Heart left ventricle (tissue), 16 donors: ENCODE measurements at regions not wholly inside any gene's neighbourhood (a gene's known extent, or its start where the extent isn't known, plus 50 kb on each side); places are given as distances from the start of the nearest gene placed in this dataset.

ENCODE experiments used
- ATAC-seq, 4 donors: fragments of 200-7000 bp; cut with Tn5 transposase; one replicate each; pipeline ENCODE4 v1.9.1; 2020 to 2022; ENCODE audit warnings: moderate library complexity in 4 of 4, mild to moderate bottlenecking in 3 of 4, moderate number of reproducible peaks in 1 of 4
- DNase-seq, 5 donors: peaks; one replicate each; pipeline ENCODE4 v3.0.0-alpha.2; 2020
- H3K27ac ChIP-seq, 12 donors: fragments of 200-600 bp; sonication (generic) in 4 of 12; one replicate each; pipeline versions ENCODE4 v1.5.0 to v1.8.0; 2016 to 2022; ENCODE audit warnings: mild to moderate bottlenecking in 2 of 12
- H3K27me3 ChIP-seq, 9 donors: fragments of 200-600 bp; sonication (generic) in 2 of 9; one replicate each; pipeline versions ENCODE4 v1.5.1 to v1.8.0; 2016 to 2022; ENCODE audit warnings: mild to moderate bottlenecking in 3 of 9
- H3K36me3 ChIP-seq, 9 donors: fragments of 200-600 bp; sonication (generic) in 2 of 9; one replicate each; pipeline versions ENCODE4 v1.5.0 to v1.8.0; 2018 to 2022; ENCODE audit warnings: mild to moderate bottlenecking in 2 of 9
- H3K4me1 ChIP-seq, 12 donors: fragments of 200-600 bp; sonication (generic) in 4 of 12; one replicate each; pipeline versions ENCODE4 v1.5.0 to v1.8.0; 2016 to 2022; ENCODE audit warnings: mild to moderate bottlenecking in 3 of 12
- H3K4me3 ChIP-seq, 12 donors: fragments of 200-600 bp; sonication (generic) in 4 of 12; one replicate each; pipeline versions ENCODE4 v1.5.0 to v1.8.0; 2017 to 2022; ENCODE audit warnings: mild to moderate bottlenecking in 9 of 12, moderate library complexity in 4 of 12
- H3K9me3 ChIP-seq, 12 donors: fragments of 200-600 bp; sonication (generic) in 4 of 12; one replicate each; pipeline versions ENCODE4 v1.5.0 to v1.8.0; 2016 to 2022; ENCODE audit warnings: mild to moderate bottlenecking in 1 of 12
- POLR2A ChIP-seq, 2 donors: fragments of 450-650 bp; IDR thresholded peaks; one replicate each; pipeline ENCODE4 v1.6.1; 2017; ENCODE audit warnings: antibody characterized with exemption in 2 of 2, mild to moderate bottlenecking in 2 of 2, moderate library complexity in 2 of 2
- WGBS, 4 donors: extraction: QIAGEN DNeasy Blood & Tissue Kit in 2 of 4; methylation state at CpG; one replicate each; pipeline versions ENCODE4 v1.1.5 to v1.1.7; 2013 to 2018; 5-methylcytosine and 5-hydroxymethylcytosine counted together
- intact Hi-C, 10 donors: fragments of 100-400 bp; cut with DNase I; formaldehyde crosslinking; loops; one replicate each; pipeline versions ENCODE4 v1.11.1 to v1.14.2; 2022
- TF ChIP-seq, protein P1 (sequence below), 12 donors: fragments of 200-600 bp; sonication (generic) in 4 of 12; IDR thresholded peaks; one replicate each; pipeline versions ENCODE4 v1.5.0 to v1.8.0; 2018 to 2022; ENCODE audit warnings: antibody characterized with exemption in 12 of 12, mild to moderate bottlenecking in 5 of 12
- donor health status: ischemic (EF 13 %, LVEDD 7.1; RV severe dilation, severe dysfunction).
- donor health status: healthy with polysubstance abuse.
- donor health status: DM: no; HTN: yes; CAD: no.
- donor health status: DM: no; HTN: no; CAD: no.
- donor health status: ischemic (EF 25% LVEDD 6.9; RV normal size, moderate dysfunction).
- donor health status: ischemic (EF 25% LVEDD 5.7; RV mildly dilated, moderate dysfunction).
- donor health status: healthy.
- donor health status: DM: yes; HTN: yes; CAD: no.
- donor health status: ischemic (EF 35%, LVEDD 5.7; RV mildly dilated, moderate dysfunction).
- donor health status: nonischemic (EF 11% LVEDD 7.7; RV severe dilation, severe dysfunction).
- donor health status: DM: yes; HTN: yes; CAD: no.
- donor health status: PGD.
- donor health status: ischemic (EF 29% LVEDD 5.4; RV normal size, mild dysfunction).
- donor health status: nonischemic (EF 23%, LVEDD 6.1; RV moderate dilation, normal function).

DNA sequence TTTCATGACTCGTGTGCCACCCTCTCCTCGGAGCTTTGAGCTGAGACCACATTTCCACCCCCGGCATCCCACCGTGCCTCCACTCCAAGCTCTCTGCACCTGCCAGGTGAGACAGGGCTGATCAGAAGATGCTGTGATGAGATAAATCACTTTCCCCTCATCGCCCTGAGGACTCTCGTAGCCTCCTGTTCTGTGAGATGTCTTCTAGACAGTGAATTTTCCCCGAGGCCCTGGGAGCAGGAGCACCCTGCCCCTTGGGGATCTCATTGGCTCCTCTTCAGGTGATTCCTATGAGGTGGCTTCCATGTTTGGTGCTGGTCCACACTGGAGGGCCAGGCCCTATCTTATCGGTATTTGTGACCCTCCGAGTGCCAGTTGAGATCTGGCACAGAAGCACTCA is 154.0 kb upstream of the TSHZ3 start:
- no peak for ATAC-seq
- H3K36me3 ChIP-seq: no peaks in the 10 kb centered on the region
- H3K4me1 ChIP-seq: no peaks in the 10 kb centered on the region
- intact Hi-C loops: no loop called here
- no peaks in the 10 kb centered on the region for H3K9me3 ChIP-seq
- WGBS, 4 donors: 83 to 89% (median 87%) methylated on average over 9 of the region's 9 CpGs
- no peak overlapping the region for H3K4me3 ChIP-seq
- no peak for DNase-seq
- no peak overlapping the region for H3K27ac ChIP-seq
- TF ChIP-seq, protein P1, sequence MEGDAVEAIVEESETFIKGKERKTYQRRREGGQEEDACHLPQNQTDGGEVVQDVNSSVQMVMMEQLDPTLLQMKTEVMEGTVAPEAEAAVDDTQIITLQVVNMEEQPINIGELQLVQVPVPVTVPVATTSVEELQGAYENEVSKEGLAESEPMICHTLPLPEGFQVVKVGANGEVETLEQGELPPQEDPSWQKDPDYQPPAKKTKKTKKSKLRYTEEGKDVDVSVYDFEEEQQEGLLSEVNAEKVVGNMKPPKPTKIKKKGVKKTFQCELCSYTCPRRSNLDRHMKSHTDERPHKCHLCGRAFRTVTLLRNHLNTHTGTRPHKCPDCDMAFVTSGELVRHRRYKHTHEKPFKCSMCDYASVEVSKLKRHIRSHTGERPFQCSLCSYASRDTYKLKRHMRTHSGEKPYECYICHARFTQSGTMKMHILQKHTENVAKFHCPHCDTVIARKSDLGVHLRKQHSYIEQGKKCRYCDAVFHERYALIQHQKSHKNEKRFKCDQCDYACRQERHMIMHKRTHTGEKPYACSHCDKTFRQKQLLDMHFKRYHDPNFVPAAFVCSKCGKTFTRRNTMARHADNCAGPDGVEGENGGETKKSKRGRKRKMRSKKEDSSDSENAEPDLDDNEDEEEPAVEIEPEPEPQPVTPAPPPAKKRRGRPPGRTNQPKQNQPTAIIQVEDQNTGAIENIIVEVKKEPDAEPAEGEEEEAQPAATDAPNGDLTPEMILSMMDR (IDR thresholded peaks at IDR 0.05): no peak
- TF ChIP-seq POLR2A (IDR thresholded peaks at IDR 0.05): no peak
- H3K27me3 ChIP-seq: peaks cover 0 to 16% (median 0%) of the 10 kb centered on the region in 9 donors

DNA sequence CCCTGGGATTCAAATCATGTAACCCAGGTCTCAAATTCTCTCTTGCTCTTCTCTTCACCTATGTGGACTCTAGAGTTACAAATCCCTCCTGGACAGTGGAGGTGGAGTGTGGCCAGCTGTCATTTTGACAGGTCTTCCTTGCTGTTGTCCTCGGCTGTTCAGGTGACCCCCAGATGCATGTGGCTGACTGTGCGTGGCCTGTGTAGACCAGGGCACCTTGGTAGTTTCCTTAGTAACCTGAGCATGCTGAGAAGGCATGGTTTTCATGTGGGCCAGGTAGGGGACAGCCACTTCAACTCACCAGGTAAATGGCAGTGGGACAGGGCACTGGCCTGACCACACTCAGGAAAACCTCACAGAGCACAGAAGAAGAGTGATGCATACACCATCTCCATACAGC is 155.0 kb upstream of the TSHZ3 start:
- Histone ChIP-seq H3K4me1 (no peaks in the 10 kb centered on the region), H3K27me3 (peaks cover 0 to 16% (median 0%) of the 10 kb centered on the region in 9 donors), H3K9me3 (no peaks in the 10 kb centered on the region), H3K36me3 (no peaks in the 10 kb centered on the region), H3K27ac (no peak overlapping the region), H3K4me3 (no peak overlapping the region)
- 68 to 83% (median 78%) methylated on average over 2 of the region's 2 CpGs for WGBS, 4 donors
- ATAC-seq (no peak), DNase-seq (no peak)
- intact Hi-C loops: no loop called here
- no peak for TF ChIP-seq POLR2A (IDR thresholded peaks at IDR 0.05)
- TF ChIP-seq, protein P1 (IDR thresholded peaks at IDR 0.05): no peak

GRCh38 chr19:31505596-31505910 is 156.3 kb upstream of the TSHZ3 start:
- no peak overlapping the region for H3K4me3 ChIP-seq
- TF ChIP-seq, protein P1 (IDR thresholded peaks at IDR 0.05): no peak
- no peak for TF ChIP-seq POLR2A (IDR thresholded peaks at IDR 0.05)
- no peak for DNase-seq
- intact Hi-C loops: no loop called here
- 77 to 86% (median 80%) methylated on average over 6 of the region's 6 CpGs for WGBS, 4 donors
- ATAC-seq: no peak
- H3K9me3 ChIP-seq: no peaks in the 10 kb centered on the region
- no peaks in the 10 kb centered on the region for H3K36me3 ChIP-seq
- H3K4me1 ChIP-seq: no peaks in the 10 kb centered on the region
- no peak overlapping the region for H3K27ac ChIP-seq
- peaks cover 0 to 16% (median 0%) of the 10 kb centered on the region in 9 donors for H3K27me3 ChIP-seq

GRCh38 chr19:31506102-31506501 is 156.9 kb upstream of the TSHZ3 start:
- no peak for TF ChIP-seq POLR2A (IDR thresholded peaks at IDR 0.05)
- TF ChIP-seq, protein P1 (IDR thresholded peaks at IDR 0.05): no peak
- 79 to 83% (median 82%) methylated on average over 8 of the region's 8 CpGs for WGBS, 4 donors
- intact Hi-C loops: no loop called here

More at GRCh38 chr19:31506102-31506501, 156.9 kb upstream of the TSHZ3 start:
- Histone ChIP-seq H3K4me1 (no peaks in the 10 kb centered on the region), H3K9me3 (no peaks in the 10 kb centered on the region), H3K27me3 (peaks cover 0 to 16% (median 0%) of the 10 kb centered on the region in 9 donors), H3K27ac (no peak overlapping the region), H3K4me3 (no peak overlapping the region), H3K36me3 (no peaks in the 10 kb centered on the region)
- ATAC-seq: no peak
- DNase-seq: no peak
